Fibroblast of lung (primary cell): ENCODE measurements at regions not wholly inside any gene's neighbourhood (a gene's known extent, or its start where the extent isn't known, plus 50 kb on each side); places are given as distances from the start of the nearest gene placed in this dataset.

Experiments used
- DNase-seq, 2 donors: peaks; one replicate each; pipeline versions ENCODE4 v3.0.0 to v3.0.0-alpha.2; 2010; ENCODE audit warnings: low read depth in 2 of 2
- H2AFZ ChIP-seq: 2 replicates; pipeline ENCODE4 v1.5.1; 2012; ENCODE audit warnings: low read length, control low read depth, inconsistent platforms
- H3K27ac ChIP-seq: 2 replicates; pipeline ENCODE4 v1.5.1; 2011; ENCODE audit warnings: low read length, control low read depth; ENCODE audit not compliant: insufficient read depth
- H3K27me3 ChIP-seq: 2 replicates; pipeline ENCODE4 v1.5.1; 2011; ENCODE audit warnings: mild to moderate bottlenecking, low read length; ENCODE audit not compliant: control insufficient read depth, insufficient read depth
- H3K36me3 ChIP-seq: 2 replicates; pipeline ENCODE4 v1.5.1; 2011; ENCODE audit warnings: low read length; ENCODE audit not compliant: control insufficient read depth, insufficient read depth
- H3K4me1 ChIP-seq: 2 replicates; pipeline ENCODE4 v1.5.1; 2011; ENCODE audit warnings: low read length; ENCODE audit not compliant: control insufficient read depth, insufficient read depth; ENCODE audit errors: extremely low read depth
- H3K4me2 ChIP-seq: 2 replicates; pipeline ENCODE4 v1.5.1; 2011; ENCODE audit warnings: low read length, control low read depth; ENCODE audit not compliant: insufficient read depth; ENCODE audit errors: extremely low read depth
- H3K4me3 ChIP-seq, 4 experiments: fragments of 200-600 bp in 1 of 4; sonication (generic) in 1 of 4; replicated peaks in 1 of 4; 2 replicates each; pipeline ENCODE4 v1.5.1; 2011 to 2016; ENCODE audit warnings: low read length in 4 of 4, low read depth in 3 of 4, mild to moderate bottlenecking in 3 of 4, control low read depth in 2 of 4, inconsistent platforms in 1 of 4, mixed read lengths in 1 of 4; ENCODE audit not compliant: insufficient read depth in 1 of 4; ENCODE audit errors: control extremely low read depth in 1 of 4
- H3K79me2 ChIP-seq: 2 replicates; pipeline ENCODE4 v1.5.1; 2012; ENCODE audit warnings: mild to moderate bottlenecking, low read length, inconsistent platforms; ENCODE audit not compliant: control insufficient read depth, insufficient read depth
- H3K9ac ChIP-seq: 2 replicates; pipeline ENCODE4 v1.5.1; 2011; ENCODE audit warnings: mild to moderate bottlenecking, low read length, control low read depth; ENCODE audit not compliant: insufficient read depth
- H3K9me3 ChIP-seq: 2 replicates; pipeline ENCODE4 v1.5.1; 2012; ENCODE audit warnings: low read depth, low read length; ENCODE audit not compliant: control insufficient read depth, insufficient read depth
- H4K20me1 ChIP-seq: 2 replicates; pipeline ENCODE4 v1.5.1; 2011; ENCODE audit warnings: low read length; ENCODE audit not compliant: control insufficient read depth, insufficient read depth; ENCODE audit errors: extremely low read depth
- CTCF ChIP-seq, 2 donors: IDR thresholded peaks in 1 of 2; conservative IDR thresholded peaks in 1 of 2; 1 replicate in 1 of 2; 2 replicates in 1 of 2; pipeline ENCODE4 v1.5.1; 2011 to 2012; ENCODE audit warnings: low read length in 2 of 2, control low read depth in 1 of 2, inconsistent platforms in 1 of 2, low read depth in 1 of 2, mild to moderate bottlenecking in 1 of 2
- EZH2 ChIP-seq: IDR thresholded peaks from 2 replicates; pipeline ENCODE4 v1.5.1; 2012; ENCODE audit warnings: low read length, control low read depth, mild to moderate bottlenecking; ENCODE audit errors: missing control alignments

GRCh38 chr17:64787921-64788271 lies 125.8 kb upstream of the SMURF2 start:
- Histone ChIP-seq H3K9ac (no peak overlapping the region), H3K36me3 (peaks cover 4% of the 10 kb centered on the region), H3K4me1 (no peaks in the 10 kb centered on the region), H3K9me3 (no peaks in the 10 kb centered on the region), H3K79me2 (no peaks in the 10 kb centered on the region), H3K27ac (no peak overlapping the region), H3K4me2 (no peak overlapping the region), H3K4me3 (no peak overlapping the region), H4K20me1 (no peaks in the 10 kb centered on the region), H2AFZ (no peak overlapping the region), H3K27me3 (no peaks in the 10 kb centered on the region)
- no peak for DNase-seq
- TF ChIP-seq CTCF (conservative IDR thresholded peaks at IDR 0.05 in 1 of 2, IDR thresholded peaks at IDR 0.05 in 1 of 2; ENCODE audit: low read depth in 1 of 2, low read length in 2 of 2) = no peak
- no peak for TF ChIP-seq EZH2

- no peak for DNase-seq
- no peaks in the 10 kb centered on the region for H4K20me1 ChIP-seq
- no peak overlapping the region for H3K4me2 ChIP-seq
- no peaks in the 10 kb centered on the region for H3K79me2 ChIP-seq
- no peak overlapping the region for H3K27ac ChIP-seq
- H3K9me3 ChIP-seq = no peaks in the 10 kb centered on the region
- no peaks in the 10 kb centered on the region for H3K4me1 ChIP-seq
- no peak overlapping the region for H3K9ac ChIP-seq
- H3K4me3 ChIP-seq = no peak overlapping the region
- peaks cover 4% of the 10 kb centered on the region for H3K36me3 ChIP-seq
- H3K27me3 ChIP-seq = no peaks in the 10 kb centered on the region
- no peak overlapping the region for H2AFZ ChIP-seq
- TF ChIP-seq CTCF (conservative IDR thresholded peaks at IDR 0.05 in 1 of 2, IDR thresholded peaks at IDR 0.05 in 1 of 2; ENCODE audit: low read depth in 1 of 2, low read length in 2 of 2) (no peak), EZH2 (no peak)
Measured at GRCh38 chr17:64787255-64787920, 125.3 kb upstream of the SMURF2 start.

- Histone ChIP-seq H3K36me3 (peaks cover 4% of the 10 kb centered on the region), H3K4me2 (no peak overlapping the region), H3K4me1 (no peaks in the 10 kb centered on the region), H2AFZ (no peak overlapping the region), H3K27ac (no peak overlapping the region), H4K20me1 (no peaks in the 10 kb centered on the region), H3K4me3 (no peak overlapping the region), H3K27me3 (no peaks in the 10 kb centered on the region), H3K9me3 (no peaks in the 10 kb centered on the region), H3K9ac (no peak overlapping the region), H3K79me2 (no peaks in the 10 kb centered on the region)
- TF ChIP-seq CTCF (conservative IDR thresholded peaks at IDR 0.05 in 1 of 2, IDR thresholded peaks at IDR 0.05 in 1 of 2; ENCODE audit: low read depth in 1 of 2, low read length in 2 of 2) = no peak
- no peak for TF ChIP-seq EZH2
- no peak for DNase-seq
Measured at GRCh38 chr17:64786337-64786736, 124.2 kb upstream of the SMURF2 start.
